ENCODE measurements at regions not wholly inside any gene's neighbourhood (a gene's known extent, or its start where the extent isn't known, plus 50 kb on each side); places are given as distances from the start of the nearest gene placed in this dataset.

DNA sequence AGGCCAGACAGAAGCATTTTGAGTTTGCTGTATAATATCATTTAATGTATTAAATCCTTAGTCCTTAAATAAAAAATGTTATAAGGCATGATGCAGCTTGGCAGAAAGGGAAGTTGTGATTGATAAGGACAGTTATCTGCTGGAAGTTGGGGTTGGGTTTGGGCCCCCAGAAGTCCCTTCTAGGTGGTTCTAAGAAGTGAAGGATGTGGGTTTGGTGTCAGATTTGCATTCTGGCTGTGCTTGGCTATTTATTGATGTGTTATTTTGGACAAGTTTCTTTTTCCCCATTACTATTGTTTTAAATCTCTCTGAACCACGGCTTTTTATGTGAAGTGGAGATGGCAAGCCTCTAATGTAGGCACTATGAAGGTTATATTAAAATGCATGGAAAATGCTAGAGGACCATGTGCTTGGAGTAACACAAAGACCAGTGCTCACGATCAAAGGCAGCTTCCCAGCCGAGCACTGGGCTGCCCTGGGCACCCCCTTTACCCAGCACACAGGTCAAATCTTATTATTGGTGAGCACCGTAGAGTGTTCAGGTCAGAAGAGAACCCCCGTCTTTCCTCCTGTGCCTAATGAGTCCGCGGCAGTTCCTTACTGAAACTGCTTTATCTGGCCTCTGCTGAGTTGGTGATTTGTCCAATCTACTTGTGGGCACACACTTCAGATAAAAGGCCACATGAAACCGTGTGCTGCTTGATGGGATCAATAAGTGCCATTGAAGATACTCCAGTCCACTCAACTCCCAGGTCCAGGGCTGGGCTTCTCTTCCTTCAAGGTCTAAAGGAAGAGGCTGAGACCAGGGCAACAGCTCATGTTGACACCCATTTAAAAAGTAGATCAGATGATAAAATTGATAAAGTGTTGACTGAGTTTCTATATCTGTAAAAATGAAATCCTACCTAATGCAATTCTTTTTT lies 212.0 kb downstream of the PRDM2 start:
- TF ChIP-seq, protein P1, sequence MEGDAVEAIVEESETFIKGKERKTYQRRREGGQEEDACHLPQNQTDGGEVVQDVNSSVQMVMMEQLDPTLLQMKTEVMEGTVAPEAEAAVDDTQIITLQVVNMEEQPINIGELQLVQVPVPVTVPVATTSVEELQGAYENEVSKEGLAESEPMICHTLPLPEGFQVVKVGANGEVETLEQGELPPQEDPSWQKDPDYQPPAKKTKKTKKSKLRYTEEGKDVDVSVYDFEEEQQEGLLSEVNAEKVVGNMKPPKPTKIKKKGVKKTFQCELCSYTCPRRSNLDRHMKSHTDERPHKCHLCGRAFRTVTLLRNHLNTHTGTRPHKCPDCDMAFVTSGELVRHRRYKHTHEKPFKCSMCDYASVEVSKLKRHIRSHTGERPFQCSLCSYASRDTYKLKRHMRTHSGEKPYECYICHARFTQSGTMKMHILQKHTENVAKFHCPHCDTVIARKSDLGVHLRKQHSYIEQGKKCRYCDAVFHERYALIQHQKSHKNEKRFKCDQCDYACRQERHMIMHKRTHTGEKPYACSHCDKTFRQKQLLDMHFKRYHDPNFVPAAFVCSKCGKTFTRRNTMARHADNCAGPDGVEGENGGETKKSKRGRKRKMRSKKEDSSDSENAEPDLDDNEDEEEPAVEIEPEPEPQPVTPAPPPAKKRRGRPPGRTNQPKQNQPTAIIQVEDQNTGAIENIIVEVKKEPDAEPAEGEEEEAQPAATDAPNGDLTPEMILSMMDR (IDR thresholded peaks at IDR 0.05; ENCODE audit: insufficient read depth, low read length, poor library complexity, severe bottlenecking) = no peak
- no peak for TF ChIP-seq EZH2phosphoT487 (conservative IDR thresholded peaks at IDR 0.05; ENCODE audit: low read length)

All from SU-DHL-6 (cell line).